ENCODE measurements at regions not wholly inside any gene's neighbourhood (a gene's known extent, or its start where the extent isn't known, plus 50 kb on each side); places are given as distances from the start of the nearest gene placed in this dataset.

- Histone ChIP-seq H3K4me1 (ENCODE audit: insufficient read depth) (no peaks in the 10 kb centered on the region), H3F3A (replicated peaks; ENCODE audit: low read depth) (no peaks in the 10 kb centered on the region), H2AFZ (no peak overlapping the region), H3K4me3 (no peak overlapping the region), H3K27ac (ENCODE audit: low read depth) (no peak overlapping the region), H4K20me1 (replicated peaks; ENCODE audit: insufficient read depth) (no peaks in the 10 kb centered on the region), H3K27me3 (ENCODE audit: insufficient read depth) (no peaks in the 10 kb centered on the region), H3K36me3 (ENCODE audit: insufficient read depth) (no peaks in the 10 kb centered on the region), H3K9me2 (ENCODE audit: insufficient read depth) (no peaks in the 10 kb centered on the region; the same call in 1 of the 2 replicates), H3K79me2 (replicated peaks; ENCODE audit: insufficient read depth) (no peaks in the 10 kb centered on the region), H3K4me2 (no peak overlapping the region)
- Mint-ChIP-seq H3K4me3 (no peak overlapping the region), H3K9me3 (no peaks in the 10 kb centered on the region), H3K4me1 (peaks cover 10% of the 10 kb centered on the region), H3K27me3 (ENCODE audit: insufficient read depth, low read depth, poor library complexity) (peaks cover 5% of the 10 kb centered on the region), H3K27ac (no peak overlapping the region), H3K36me3 (ENCODE audit: low read depth) (no peaks in the 10 kb centered on the region)
- TF ChIP-seq ETS1 (IDR thresholded peaks at IDR 0.05) (no peak), ZNF331 (CRISPR knock-in tag; IDR thresholded peaks at IDR 0.05; ENCODE audit: low read depth) (no peak), CTCF (conservative IDR thresholded peaks at IDR 0.05; ENCODE audit: low read depth in 2 of 2) (no peak), NANOG (IDR thresholded peaks at IDR 0.05; ENCODE audit: borderline replicate concordance) (no peak), JUNB (IDR thresholded peaks at IDR 0.05; ENCODE audit: unreplicated experiment) (no peak)
- DNase-seq (ENCODE audit: low spot score) = no peak
- ATAC-seq = no peak
Measured at GRCh38 chr18:31235856-31236255, 73.2 kb upstream of the DSC1 start.

- Mint-ChIP-seq H3K27me3 (ENCODE audit: insufficient read depth, low read depth, poor library complexity) (peaks cover 9% of the 10 kb centered on the region), H3K9me3 (no peaks in the 10 kb centered on the region), H3K4me3 (no peak overlapping the region), H3K36me3 (ENCODE audit: low read depth) (no peaks in the 10 kb centered on the region), H3K4me1 (peaks cover 20% of the 10 kb centered on the region), H3K27ac (no peak overlapping the region)
- Histone ChIP-seq H3K27me3 (ENCODE audit: insufficient read depth) (no peaks in the 10 kb centered on the region), H3K9me2 (ENCODE audit: insufficient read depth) (no peaks in the 10 kb centered on the region; the same call in 1 of the 2 replicates), H3K27ac (ENCODE audit: low read depth) (no peak overlapping the region), H3K4me2 (no peak overlapping the region), H3K4me1 (ENCODE audit: insufficient read depth) (peaks cover 6% of the 10 kb centered on the region; the same call in 1 of the 2 replicates), H3K79me2 (replicated peaks; ENCODE audit: insufficient read depth) (no peaks in the 10 kb centered on the region), H2AFZ (no peak overlapping the region), H3F3A (replicated peaks; ENCODE audit: low read depth) (no peaks in the 10 kb centered on the region), H3K36me3 (ENCODE audit: insufficient read depth) (no peaks in the 10 kb centered on the region), H3K4me3 (no peak overlapping the region), H4K20me1 (replicated peaks; ENCODE audit: insufficient read depth) (no peaks in the 10 kb centered on the region)
- DNase-seq (ENCODE audit: low spot score) (no peak), ATAC-seq (no peak)
- no peak for TF ChIP-seq STAT1 (IDR thresholded peaks at IDR 0.05; ENCODE audit: unreplicated experiment)
- no peak for TF ChIP-seq EZH2phosphoT487 (IDR thresholded peaks at IDR 0.05; ENCODE audit: unreplicated experiment)
- no peak for TF ChIP-seq CREB1 (CRISPR knock-in tag; IDR thresholded peaks at IDR 0.05; ENCODE audit: low read depth)
- TF ChIP-seq JUNB (IDR thresholded peaks at IDR 0.05; ENCODE audit: unreplicated experiment) = no peak
- TF ChIP-seq ZNF462 (CRISPR knock-in tag; IDR thresholded peaks at IDR 0.05) = no peak
- no peak for TF ChIP-seq REST (IDR thresholded peaks at IDR 0.05; ENCODE audit: unreplicated experiment)
Measured at GRCh38 chr18:31237142-31237541, 74.5 kb upstream of the DSC1 start.
